ENCODE measurements at regions not wholly inside any gene's neighbourhood (a gene's known extent, or its start where the extent isn't known, plus 50 kb on each side); places are given as distances from the start of the nearest gene placed in this dataset.
"Not testable (repeated sequence)": the region's sequence is repeated elsewhere in the genome, so short reads cannot be mapped to it uniquely, and the experiment has no call there.

- DNase-seq (ENCODE audit: low read depth), result not testable (repeated sequence)
These were observed 62.8 kb downstream of the SCP2D1 start for GRCh38 chr20:18876394-18876793.

GRCh38 chr20:18879262-18879661 is 65.7 kb downstream of the SCP2D1 start:
- DNase-seq (ENCODE audit: low read depth), result no peak

- DNase-seq (ENCODE audit: low read depth), result no peak
These were observed 73.2 kb downstream of the SCP2D1 start for GRCh38 chr20:18886756-18887155.

GRCh38 chr20:18901980-18902737 is 88.6 kb downstream of the SCP2D1 start:
- DNase-seq (ENCODE audit: low read depth), result no peak

- DNase-seq (ENCODE audit: low read depth), result no peak
These were observed 90.6 kb downstream of the SCP2D1 start for GRCh38 chr20:18904192-18904591.

GRCh38 chr20:18904624-18905023 is 91.0 kb downstream of the SCP2D1 start:
- DNase-seq (ENCODE audit: low read depth), result no peak

GRCh38 chr20:18906046-18906445 is 92.5 kb downstream of the SCP2D1 start:
- no peak for DNase-seq (ENCODE audit: low read depth)

GRCh38 chr20:18907353-18907752 is 93.8 kb downstream of the SCP2D1 start:
- no peak for DNase-seq (ENCODE audit: low read depth)

- no peak for DNase-seq (ENCODE audit: low read depth)
These were observed 94.5 kb downstream of the SCP2D1 start for GRCh38 chr20:18908109-18908508.

- DNase-seq (ENCODE audit: low read depth), result no peak
These were observed 95.7 kb downstream of the SCP2D1 start for GRCh38 chr20:18909254-18909653.

- DNase-seq (ENCODE audit: low read depth), result no peak
These were observed 100.1 kb downstream of the SCP2D1 start for GRCh38 chr20:18913701-18914100.

- no peak for DNase-seq (ENCODE audit: low read depth)
These were observed 101.2 kb downstream of the SCP2D1 start for GRCh38 chr20:18914796-18915195.

- no peak for DNase-seq (ENCODE audit: low read depth)
These were observed 103.5 kb downstream of the SCP2D1 start for GRCh38 chr20:18916886-18917750.

- DNase-seq (ENCODE audit: low read depth), result no peak
These were observed 106.4 kb downstream of the SCP2D1 start for GRCh38 chr20:18919996-18920395.

GRCh38 chr20:18921291-18921690 is 107.7 kb downstream of the SCP2D1 start:
- no peak for DNase-seq (ENCODE audit: low read depth)

- no peak for DNase-seq (ENCODE audit: low read depth)
These were observed 108.7 kb downstream of the SCP2D1 start for GRCh38 chr20:18922251-18922650.

- DNase-seq (ENCODE audit: low read depth), result no peak
These were observed 109.3 kb downstream of the SCP2D1 start for GRCh38 chr20:18922898-18923297.

GRCh38 chr20:18926965-18927364 is 113.4 kb downstream of the SCP2D1 start:
- no peak for DNase-seq (ENCODE audit: low read depth)

- no peak for DNase-seq (ENCODE audit: low read depth)
These were observed 115.0 kb downstream of the SCP2D1 start for GRCh38 chr20:18928626-18929025.

GRCh38 chr20:18929800-18930199 is 116.2 kb downstream of the SCP2D1 start:
- DNase-seq (ENCODE audit: low read depth), result no peak

GRCh38 chr20:18943542-18943941 is 130.0 kb downstream of the SCP2D1 start:
- no peak for DNase-seq (ENCODE audit: low read depth)

GRCh38 chr20:18956890-18957289 is 143.3 kb downstream of the SCP2D1 start:
- DNase-seq (ENCODE audit: low read depth), result no peak

- no peak for DNase-seq (ENCODE audit: low read depth)
These were observed 143.7 kb downstream of the SCP2D1 start for GRCh38 chr20:18957328-18957727.

All from forelimb muscle (tissue), 1 donor.